HG02870 (cell line): ENCODE measurements at regions not wholly inside any gene's neighbourhood (a gene's known extent, or its start where the extent isn't known, plus 50 kb on each side); places are given as distances from the start of the nearest gene placed in this dataset.
"Not testable (repeated sequence)": the region's sequence is repeated elsewhere in the genome, so short reads cannot be mapped to it uniquely, and the experiment has no call there.

Experiments
- ATAC-seq: cut with Tn5 transposase; IDR thresholded peaks from one replicate; pipeline ENCODE4 v1.9.1; 2021; ENCODE audit warnings: mild to moderate bottlenecking, moderate library complexity; ENCODE audit not compliant: unreplicated experiment

DNA sequence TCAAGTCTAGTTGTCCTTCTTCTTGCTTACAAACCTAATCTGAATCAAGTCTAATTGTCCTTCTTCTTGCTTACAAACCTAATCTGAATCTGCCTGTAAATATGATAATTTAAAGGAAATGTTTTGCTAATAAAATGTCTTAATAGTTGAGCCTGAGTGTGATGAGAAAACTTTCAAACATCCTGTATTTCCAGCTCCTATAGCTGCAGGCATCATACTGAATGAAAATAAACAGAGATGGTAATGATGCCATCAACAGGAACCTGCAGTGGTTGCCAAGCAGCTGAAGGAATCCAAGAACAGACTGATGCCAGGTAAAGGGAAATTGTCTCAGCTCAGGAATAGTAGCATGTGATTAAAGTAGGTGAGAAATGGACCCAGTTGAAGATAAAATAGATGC lies 156.1 kb upstream of the IRS4 start:
- ATAC-seq = no peak

GRCh38 chrX:108875548-108875947 lies 139.2 kb upstream of the IRS4 start:
- ATAC-seq = no peak

- not testable (repeated sequence) for ATAC-seq
Measured at GRCh38 chrX:108843039-108843438, 106.7 kb upstream of the IRS4 start.

DNA sequence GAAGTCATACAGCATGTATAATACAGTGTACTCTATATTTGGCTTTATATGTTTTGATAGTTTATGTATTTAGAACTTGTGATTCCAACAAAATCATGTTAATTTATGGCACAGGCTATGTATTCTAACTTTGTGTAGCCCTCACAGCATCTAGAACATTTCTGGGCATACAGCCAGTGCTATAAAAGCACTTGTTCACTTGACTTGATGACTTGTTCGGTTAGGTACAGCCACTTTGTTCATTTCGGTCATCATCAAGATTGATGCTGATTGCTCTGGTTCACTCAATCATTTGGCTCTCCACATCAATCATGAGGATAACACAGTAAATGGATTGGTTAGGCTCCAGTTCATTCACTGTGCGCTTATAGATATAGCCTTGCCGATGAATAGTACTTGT lies 97.6 kb upstream of the IRS4 start:
- ATAC-seq = no peak

- no peak for ATAC-seq
Measured at GRCh38 chrX:108811891-108812290, 75.5 kb upstream of the IRS4 start.

GRCh38 chrX:108795240-108795639 lies 58.9 kb upstream of the IRS4 start:
- ATAC-seq = no peak
